HUDEP-2 (cell line): ENCODE measurements at regions not wholly inside any gene's neighbourhood (a gene's known extent, or its start where the extent isn't known, plus 50 kb on each side); places are given as distances from the start of the nearest gene placed in this dataset.
"Not testable (repeated sequence)": the region's sequence is repeated elsewhere in the genome, so short reads cannot be mapped to it uniquely, and the experiment has no call there.

Source experiments
- DNase-seq, 76 experiments: peaks; one replicate each; lab custom pipeline; 2025; ENCODE audit not compliant: unreplicated experiment in 76 of 76; lab: John Stamatoyannopoulos, UW

DNA sequence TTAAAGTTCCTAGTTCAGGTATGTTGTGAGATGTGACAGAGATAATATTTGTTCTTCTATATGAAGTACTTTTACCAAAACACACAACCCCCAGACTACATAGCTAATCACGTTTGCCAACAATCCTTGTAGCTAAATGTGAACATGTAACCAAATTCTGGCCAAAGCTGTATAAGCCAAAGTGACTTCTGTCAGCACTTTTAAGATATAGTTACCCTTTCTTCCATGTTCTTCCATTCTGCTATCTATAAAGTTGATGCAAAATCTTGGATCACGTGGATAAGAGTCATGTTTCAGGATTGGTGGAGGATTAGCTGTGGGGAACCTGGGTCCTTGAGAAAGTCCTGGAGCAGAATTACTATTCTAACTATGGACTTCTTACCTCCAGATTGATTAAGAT lies 1366.6 kb downstream of the FSCB start:
- no peak for DNase-seq

DNA sequence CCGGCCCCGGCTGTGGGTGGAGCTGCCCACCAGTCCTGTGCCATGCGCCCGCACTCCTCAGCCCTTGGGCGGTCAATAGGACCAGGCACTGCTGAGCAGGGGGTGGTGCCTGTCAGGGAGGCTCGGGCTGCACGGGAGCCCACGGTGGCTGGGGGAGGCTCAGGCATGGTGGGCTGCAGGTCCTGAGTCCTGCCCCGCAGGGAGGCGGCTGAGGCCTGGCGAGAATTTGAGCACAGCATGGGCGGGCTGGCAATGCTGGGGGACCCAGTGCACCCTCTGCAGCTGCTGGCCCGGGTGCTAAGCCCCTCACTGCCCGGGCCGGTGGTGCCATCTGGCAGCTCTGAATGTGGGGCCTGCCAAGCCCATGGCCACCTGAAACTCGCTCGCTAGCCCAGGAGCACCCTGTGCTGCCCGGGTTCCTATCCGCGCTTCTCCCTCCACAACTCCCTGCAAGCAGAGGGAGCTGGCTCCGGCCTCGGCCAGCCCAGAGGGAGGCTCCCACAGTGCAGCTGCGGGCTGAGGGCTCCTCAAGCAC lies 1371.1 kb downstream of the FSCB start:
- no peak for DNase-seq

DNA sequence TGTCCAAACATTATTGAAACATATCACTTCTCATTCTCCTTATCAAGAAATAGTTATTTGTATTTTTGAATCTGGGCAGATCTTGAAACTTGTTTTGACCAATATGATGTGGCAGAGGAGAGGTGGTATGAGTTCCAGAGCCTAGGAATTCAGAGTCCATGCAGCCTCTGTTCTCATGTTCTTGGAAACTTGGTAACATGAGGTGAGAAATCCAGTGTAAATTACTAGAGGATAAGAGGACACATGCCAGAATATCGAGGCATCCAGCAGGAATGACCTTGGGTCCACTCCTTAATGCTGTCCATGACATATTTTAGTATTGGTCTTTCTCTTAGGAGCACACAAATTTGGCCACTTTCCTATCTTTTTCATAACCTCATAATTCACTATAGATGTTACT lies 1374.6 kb downstream of the FSCB start:
- DNase-seq = no peak

DNA sequence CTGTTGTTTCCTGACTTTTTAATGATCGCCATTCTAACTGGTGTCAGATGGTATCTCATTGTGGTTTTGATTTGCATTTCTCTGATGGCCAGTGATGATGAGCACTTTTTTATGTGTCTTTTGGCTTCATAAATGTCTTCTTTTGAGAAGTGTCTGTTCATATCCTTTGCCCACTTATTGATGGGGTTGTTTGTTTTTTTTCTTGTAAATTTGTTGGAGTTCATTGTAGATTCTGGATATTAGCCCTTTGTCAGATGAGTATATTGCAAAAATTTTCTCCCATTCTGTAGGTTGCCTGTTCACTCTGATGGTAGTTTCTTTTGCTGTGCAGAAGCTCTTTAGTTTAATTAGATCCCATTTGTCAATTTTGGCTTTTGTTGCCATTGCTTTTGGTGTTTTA lies 1378.7 kb downstream of the FSCB start:
- not testable (repeated sequence) for DNase-seq

DNA sequence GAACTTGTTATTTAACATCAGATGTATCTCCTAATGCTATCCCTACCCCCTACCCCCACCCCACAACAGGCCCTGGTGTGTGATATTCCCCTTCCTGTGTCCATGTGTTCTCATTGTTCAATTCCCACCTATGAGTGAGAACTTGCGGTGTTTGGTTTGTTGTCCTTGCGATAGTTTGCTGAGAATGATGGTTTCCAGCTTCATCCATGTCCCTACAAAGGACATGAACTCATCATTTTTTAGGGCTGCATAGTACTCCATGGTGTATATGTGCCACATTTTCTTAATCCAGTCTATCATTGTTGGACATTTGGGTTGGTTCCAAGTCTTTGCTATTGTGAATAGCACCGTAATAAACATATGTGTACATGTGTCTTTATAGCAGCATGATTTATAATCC lies 1379.2 kb downstream of the FSCB start:
- DNase-seq = not testable (repeated sequence)

DNA sequence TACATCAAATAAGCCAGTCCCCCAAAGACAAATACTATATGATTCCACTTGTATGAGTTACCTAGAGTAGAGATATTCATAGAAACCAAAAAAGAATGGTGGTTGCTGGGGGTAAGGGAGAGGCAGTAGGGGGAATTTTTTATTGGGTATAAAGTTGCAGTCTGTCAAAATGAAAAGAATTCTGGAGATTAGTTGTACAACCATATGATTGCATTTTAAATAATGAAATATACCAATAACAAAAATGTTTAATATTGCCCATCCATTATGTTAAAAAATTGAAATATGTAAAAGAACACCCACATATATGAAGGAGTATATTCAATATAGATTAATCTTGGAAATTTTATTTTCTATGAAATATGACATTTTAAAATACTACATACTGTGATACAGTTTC lies 1383.5 kb downstream of the FSCB start:
- no peak for DNase-seq

DNA sequence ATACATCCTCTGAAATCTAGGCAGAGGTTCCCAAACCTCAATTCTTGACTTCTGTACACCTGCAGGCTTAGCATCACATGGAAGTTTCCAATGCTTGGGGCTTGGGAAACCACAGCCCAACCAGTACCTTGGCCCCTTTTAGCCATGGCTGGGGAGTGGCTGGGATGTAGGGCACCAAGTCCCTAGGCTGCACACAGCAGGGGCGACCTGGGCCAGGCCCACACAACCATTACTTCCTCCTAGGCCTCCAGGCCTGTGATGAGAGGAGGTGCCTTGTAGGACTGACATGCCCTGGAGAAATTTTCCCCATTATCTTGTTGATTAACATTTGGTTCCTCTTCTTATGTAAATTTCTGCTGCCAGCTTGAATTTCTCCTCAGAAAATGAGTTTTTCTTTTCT lies 1387.4 kb downstream of the FSCB start:
- DNase-seq = no peak

DNA sequence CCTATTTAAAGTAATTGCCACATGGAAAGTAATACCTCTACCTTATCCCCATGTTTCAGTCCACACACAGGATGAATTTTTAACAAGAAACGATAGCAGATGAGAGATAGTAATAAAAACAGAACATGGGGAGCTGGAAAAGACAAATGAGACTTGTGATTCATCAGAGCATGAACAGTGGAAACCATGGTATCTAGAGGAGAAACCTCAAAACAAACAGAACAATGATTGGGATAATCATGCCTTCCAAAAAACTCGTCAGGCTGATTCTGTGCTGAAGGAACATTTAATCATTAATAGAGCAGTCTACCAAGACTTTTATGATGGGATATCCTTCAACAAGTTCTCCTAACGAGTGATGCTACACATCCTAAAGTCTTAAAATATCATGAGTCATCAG lies 1390.7 kb downstream of the FSCB start:
- DNase-seq = no peak

DNA sequence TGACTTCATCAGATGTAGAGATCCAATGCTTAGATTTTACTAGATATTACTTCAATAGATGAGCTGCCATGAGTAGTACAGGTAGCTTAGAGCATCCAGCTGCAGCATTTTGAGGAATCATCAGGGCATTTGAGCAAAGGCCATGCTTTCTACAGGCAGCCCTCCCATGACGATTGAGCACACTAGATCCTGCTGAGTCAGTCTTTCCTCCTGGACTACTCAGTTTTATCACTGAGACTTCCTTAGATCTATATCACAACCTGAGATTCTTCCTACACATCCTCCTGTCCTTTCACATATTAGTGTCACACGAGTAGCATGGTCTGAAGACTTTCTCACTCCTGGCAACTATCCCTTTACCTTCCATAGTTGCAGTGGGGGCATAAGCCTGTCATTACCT lies 1401.8 kb downstream of the FSCB start:
- DNase-seq = no peak

DNA sequence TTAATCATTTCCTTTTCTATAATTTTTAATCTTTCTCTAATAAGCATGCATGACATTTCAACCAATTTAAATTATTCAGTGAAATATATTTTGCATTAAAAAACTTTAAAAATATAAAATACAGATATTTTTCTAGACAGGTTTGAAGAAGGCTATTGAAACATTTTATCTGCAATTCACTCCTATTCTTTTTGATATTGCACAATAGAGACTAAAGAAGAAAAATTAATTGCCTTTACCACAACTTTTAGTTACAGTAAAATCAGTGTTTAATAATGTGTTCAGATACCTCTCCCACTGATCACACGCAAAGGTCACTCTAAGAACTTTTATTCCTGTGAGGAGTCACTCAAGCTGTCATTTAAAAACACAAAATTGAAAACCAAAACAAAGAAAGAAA lies 1416.7 kb downstream of the FSCB start:
- DNase-seq = no peak

DNA sequence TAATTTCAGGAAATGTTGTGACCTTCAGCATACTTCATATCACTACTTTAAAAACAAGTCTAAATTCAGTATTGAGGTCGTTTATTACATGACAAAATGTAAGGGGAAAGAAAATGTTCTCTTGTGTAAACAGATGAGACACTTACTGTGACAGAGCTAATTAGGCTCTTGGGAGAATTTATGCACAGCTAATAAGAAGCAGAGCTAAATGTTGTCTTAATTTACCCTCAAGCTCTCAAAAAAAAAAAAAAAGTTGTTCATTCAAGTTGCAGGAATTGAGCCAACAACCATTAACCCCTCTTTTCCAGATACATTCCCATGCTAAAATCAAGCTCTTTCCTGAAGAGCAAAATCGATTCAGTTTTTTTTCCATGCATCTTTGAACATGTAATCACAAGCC lies 1419.4 kb downstream of the FSCB start:
- no peak for DNase-seq

DNA sequence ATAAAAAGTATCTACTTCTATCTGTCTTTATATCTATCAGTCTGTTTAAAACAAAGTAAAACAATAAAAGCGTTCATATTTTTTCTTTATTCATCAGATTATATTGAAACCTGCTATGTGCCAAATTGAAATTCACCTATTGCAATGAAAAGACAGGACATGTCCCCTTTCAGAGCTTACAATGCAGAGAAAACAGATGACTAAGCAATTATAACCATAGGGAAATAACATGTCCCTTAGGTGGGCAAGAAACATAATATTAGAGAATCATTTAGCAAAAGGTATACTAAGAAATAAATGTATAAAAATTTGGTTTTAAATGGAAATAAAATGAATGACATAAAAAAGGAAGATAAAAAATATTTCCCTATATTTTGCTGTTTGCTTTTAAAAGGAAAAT lies 1421.3 kb downstream of the FSCB start:
- DNase-seq = no peak

DNA sequence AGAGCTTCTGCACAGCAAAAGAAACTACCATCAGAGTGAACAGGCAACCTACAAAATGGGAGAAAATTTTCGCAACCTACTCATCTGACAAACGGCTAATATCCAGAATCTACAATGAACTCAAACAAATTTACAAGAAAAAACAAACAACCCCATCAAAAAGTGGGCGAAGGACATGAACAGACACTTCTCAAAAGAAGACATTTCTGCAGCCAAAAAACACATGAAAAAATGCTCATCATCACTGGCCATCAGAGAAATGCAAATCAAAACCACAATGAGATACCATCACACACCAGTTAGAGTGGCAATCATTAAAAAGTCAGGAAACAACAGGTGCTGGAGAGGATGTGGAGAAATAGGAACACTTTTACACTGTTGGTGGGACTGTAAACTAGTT lies 1439.7 kb downstream of the FSCB start:
- DNase-seq = not testable (repeated sequence)

DNA sequence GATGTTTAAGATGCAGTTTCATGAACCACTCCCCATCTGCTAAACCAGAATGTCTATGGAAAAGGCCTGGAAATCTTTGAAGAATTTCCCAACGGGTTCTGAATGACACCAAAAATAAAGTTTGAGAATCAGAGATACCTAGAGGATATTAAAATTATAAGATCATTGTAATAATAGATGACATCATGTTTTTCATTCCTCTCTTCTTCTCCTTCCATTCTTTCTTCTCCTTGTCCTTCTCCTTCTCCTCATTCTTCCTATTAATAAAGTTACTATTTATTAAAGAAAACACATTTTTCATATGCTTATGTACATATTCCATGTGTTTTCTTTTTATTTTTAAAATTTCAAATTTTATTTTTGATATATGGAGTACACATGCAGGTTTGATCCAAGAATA lies 1449.4 kb downstream of the LRFN5 start:
- DNase-seq = no peak

DNA sequence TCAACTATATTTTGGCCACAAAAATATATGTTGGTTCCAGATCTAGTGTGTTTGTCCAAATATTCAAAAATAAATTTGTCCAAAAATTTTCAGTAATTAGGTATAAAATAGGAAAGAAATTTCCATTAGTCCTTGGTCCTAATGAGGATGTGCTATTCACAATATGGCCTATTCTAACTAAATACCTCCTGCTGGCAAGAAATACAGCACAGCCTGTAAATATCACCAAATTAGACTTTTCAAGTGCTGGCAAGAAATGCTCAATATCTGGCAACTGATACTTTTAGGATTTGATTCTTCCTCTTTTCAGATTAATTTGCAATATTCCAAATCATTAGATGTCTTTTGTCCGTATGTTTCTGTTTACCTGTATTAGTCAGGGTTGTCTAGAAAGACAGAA lies 1446.2 kb downstream of the LRFN5 start:
- no peak for DNase-seq

DNA sequence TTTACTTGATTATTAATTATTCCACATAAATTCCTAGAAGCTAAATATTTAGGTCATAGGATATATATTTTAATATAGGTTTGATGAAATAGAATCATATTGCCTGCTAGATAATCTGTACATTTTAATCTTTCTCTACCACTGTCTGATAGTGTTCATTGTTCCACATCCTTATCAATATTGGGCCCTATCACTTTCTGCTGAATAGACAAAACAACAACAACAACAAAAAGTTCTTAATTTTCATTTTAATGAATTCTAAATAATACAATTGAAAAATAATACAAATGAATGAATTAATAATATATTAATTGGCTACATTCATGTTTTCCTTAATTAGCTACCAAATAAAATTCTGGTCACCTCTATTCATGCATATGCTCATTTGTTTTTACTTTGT lies 1437.2 kb downstream of the LRFN5 start:
- no peak for DNase-seq

DNA sequence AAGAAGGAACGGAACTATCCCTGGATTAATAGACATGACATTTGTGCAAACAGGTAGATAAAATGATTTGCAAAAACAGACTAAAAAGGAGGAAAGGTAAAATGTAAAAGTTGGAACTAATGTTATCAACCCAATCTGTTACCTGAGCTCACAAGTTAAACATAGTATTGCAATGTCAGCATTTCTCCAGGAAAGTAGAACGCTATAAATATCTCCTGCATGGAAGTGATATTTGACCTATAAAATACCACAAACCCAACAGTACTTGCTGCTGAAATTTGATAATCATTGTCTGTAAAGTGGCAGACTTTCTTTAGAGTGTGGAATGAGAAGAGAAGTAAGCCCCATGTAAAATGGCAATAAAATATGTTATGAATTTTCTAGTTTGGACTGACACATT lies 1435.7 kb downstream of the LRFN5 start:
- DNase-seq = no peak

DNA sequence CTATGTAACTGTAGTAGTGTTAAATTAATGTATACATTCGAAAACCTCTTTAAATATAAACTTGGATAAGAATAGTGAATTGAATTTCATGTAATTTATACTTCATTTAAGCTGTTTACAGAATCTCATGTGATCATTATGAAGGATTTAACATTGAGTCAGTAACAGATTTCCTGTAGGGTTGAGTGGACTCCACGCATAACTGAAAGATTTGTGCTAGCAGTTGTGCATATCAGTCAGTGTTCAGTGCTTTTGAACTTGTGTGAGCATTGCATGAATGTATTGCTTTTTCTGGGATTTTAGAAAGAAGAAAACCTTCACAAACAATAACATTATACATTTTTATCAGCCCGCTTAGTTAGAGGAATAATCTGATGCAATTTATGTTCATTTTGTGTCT lies 1435.3 kb downstream of the LRFN5 start:
- no peak for DNase-seq

DNA sequence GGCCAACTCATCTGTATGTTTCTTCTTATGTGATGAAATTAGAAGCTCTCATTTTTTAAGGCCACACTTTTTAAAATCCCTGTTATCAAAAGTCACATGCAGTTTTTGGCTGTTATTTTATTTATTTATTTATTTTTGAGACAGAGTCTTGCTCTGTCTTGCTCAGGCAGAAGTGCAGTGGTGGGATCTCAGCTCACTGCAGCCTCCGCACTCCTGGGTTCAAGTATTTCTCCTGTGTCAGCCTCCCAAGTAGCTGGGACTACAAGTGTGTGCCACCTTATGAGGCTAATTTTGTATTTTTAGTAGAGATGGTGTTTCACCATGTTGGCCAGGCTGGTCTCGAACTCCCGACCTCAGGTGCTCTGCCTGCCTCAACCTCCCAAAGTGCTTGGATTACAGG lies 1434.5 kb downstream of the LRFN5 start:
- DNase-seq = no peak

DNA sequence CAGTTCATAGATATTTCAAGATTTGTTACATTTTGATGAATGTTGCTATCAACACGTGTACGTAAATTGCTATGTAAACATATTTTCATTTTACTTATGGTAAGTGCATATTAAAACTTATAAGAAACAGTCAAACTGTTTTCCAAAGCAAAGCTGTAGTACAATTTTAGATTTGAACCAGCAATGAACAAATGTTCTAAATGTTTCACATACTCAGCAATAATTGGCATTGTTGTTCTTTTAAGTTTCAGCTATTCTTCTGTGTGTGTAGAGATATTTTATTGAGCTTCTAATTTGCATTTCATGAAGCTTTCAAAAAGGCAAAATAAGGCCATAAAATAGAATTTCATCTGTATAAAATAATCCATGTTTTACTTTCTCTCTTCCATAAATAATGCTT lies 1433.2 kb downstream of the LRFN5 start:
- no peak for DNase-seq

DNA sequence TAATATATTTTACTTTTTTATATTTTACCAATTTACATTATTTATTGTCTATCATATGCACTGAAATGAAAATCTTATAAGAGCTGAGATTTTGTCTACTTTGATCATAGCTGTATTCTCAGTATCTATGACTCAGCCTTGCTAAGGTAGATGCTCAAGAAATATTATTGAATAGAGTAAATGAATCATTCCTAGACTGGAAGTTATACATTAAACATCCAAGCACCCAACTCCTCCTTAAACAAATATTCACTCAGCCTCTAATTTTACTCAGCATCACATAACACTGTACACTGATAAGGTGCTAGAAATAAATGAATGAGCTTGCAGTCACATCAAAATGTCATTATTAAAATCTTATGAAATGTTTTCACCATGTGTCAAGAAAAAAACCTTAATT lies 1424.9 kb downstream of the LRFN5 start:
- no peak for DNase-seq

DNA sequence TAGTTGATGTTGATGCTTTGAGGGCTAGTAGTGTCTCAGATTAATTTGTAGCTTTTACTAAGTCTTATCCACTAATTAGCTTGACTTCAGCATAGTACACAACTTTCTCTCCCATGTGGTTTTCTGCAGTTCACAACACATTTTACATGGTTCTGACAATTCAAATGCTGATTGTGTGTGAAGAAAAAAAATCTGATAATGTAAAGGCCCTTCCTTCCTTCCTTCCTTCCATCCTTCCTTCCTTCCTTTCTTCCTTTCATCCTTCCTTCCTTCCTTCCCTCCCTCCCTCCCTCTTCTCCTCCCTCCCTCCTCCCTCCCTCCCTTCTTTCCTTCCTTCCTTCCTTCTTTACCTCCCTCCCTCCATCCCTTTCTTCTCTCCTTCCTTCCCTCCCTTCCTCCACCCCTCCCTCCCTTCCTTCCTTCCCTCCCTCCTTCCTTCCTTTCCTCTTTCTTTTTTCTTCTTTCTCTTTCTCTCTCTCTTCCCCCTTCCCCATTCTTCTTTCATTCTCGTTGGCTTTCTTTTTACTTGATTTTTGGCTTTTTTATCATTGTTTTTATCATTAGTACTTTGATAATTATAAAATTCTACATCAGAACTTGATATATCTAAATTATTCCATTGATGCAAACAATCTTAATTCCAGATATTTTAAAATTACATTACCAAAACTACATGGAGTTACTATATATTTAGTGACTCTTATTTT lies 1415.6 kb downstream of the LRFN5 start:
- DNase-seq = no peak

DNA sequence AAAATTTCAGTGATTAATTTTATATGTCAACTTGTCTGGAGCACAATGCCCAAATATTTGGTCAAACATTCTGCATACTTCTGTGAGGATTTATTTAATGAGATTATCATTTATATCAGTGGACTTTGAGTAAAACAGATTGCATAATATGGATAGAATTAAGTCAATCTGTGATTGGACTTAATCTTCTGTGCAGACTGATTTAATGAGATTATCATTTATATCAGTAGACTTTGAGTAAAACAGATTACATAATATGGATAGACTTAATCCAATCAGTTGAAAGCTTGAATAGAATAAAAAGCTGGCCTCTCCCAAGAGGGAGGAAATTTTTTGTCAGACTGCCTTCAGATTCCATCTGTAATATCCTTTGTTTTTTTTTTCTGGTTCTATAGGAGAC lies 1413.2 kb downstream of the LRFN5 start:
- DNase-seq = no peak
